ENCODE measurements at regions not wholly inside any gene's neighbourhood (a gene's known extent, or its start where the extent isn't known, plus 50 kb on each side); places are given as distances from the start of the nearest gene placed in this dataset.

DNA sequence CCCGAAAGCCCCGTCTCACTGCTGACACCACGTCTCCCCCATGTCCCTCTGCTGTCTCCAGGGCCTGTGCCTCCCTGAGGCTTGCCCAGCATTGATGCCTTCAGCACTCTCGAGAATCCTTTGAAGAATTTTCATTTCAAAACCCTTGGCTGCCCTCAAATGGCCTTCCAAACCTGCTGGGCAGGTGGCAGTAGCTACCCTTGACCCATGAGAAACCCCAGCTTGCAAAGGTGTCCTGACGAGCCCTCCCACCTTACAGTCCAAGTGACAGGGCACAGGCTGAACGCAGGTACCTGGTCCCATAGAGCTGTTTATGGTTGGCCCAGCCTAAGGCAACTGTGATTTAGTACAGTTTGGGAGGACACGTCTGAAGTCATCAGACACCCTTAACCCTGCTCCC, 97.2 kb upstream of the SPIN1 start:
- DNase-seq, result no peak
- no peaks in the 10 kb centered on the region for H3K79me2 ChIP-seq (ENCODE audit: control insufficient read depth, insufficient read depth, low read length, poor library complexity)
- H3K27ac ChIP-seq (ENCODE audit: low read depth, low read length), result no peak overlapping the region
- no peak overlapping the region for H2AFZ ChIP-seq (ENCODE audit: insufficient read depth, low read length, poor library complexity)
- no peak overlapping the region for H2AK5ac ChIP-seq (ENCODE audit: low read length)
- H3K79me1 ChIP-seq (ENCODE audit: low read length), result no peaks in the 10 kb centered on the region
- no peak overlapping the region for H3K18ac ChIP-seq (ENCODE audit: low read length)
- H4K91ac ChIP-seq (ENCODE audit: low read depth, low read length), result no peak overlapping the region
- H3K4me1 ChIP-seq (ENCODE audit: control insufficient read depth in 1 of 2, insufficient read depth in 2 of 2, low read length in 2 of 2), result no peaks in the 10 kb centered on the region
- no peak overlapping the region for H4K8ac ChIP-seq (ENCODE audit: low read depth, low read length)
- H3K9ac ChIP-seq (ENCODE audit: low read length), result no peak overlapping the region
- H3K14ac ChIP-seq (ENCODE audit: low read length), result no peak overlapping the region
- H4K12ac ChIP-seq (ENCODE audit: low read depth, low read length), result no peak overlapping the region
- H3K23ac ChIP-seq (ENCODE audit: low read length), result no peak overlapping the region
- no peak overlapping the region for H2BK12ac ChIP-seq (ENCODE audit: low read length)
- no peak overlapping the region for H2BK5ac ChIP-seq (ENCODE audit: low read depth, low read length, poor library complexity)
- H3K4me2 ChIP-seq (ENCODE audit: low read length), result no peak overlapping the region
- H3K36me3 ChIP-seq (ENCODE audit: control insufficient read depth in 1 of 2, insufficient read depth in 2 of 2, low read length in 2 of 2), result no peaks in the 10 kb centered on the region
- H2BK120ac ChIP-seq (ENCODE audit: insufficient read depth, low read length, poor library complexity), result no peak overlapping the region
- no peak overlapping the region for H3K4me3 ChIP-seq (ENCODE audit: low read depth, low read length)
- H3K27me3 ChIP-seq (ENCODE audit: insufficient read depth, low read length), result no peaks in the 10 kb centered on the region
- no peak overlapping the region for H3K4ac ChIP-seq (ENCODE audit: low read depth, low read length)
- H3K9me3 ChIP-seq (ENCODE audit: insufficient read depth, low read depth, low read length), result no peaks in the 10 kb centered on the region
- no CpG with 5 or more reads among the region's 7 CpGs for WGBS (ENCODE audit: extremely low coverage, insufficient coverage, insufficient read length)

- no peak overlapping the region for H3K14ac ChIP-seq (ENCODE audit: low read length)
- no peak overlapping the region for H3K4me2 ChIP-seq (ENCODE audit: low read length)
- no peak overlapping the region for H4K8ac ChIP-seq (ENCODE audit: low read depth, low read length)
- WGBS (ENCODE audit: extremely low coverage, insufficient coverage, insufficient read length), result no CpG with 5 or more reads among the region's 8 CpGs
- no peak overlapping the region for H2BK120ac ChIP-seq (ENCODE audit: insufficient read depth, low read length, poor library complexity)
- no peak overlapping the region for H2BK5ac ChIP-seq (ENCODE audit: low read depth, low read length, poor library complexity)
- no peaks in the 10 kb centered on the region for H3K36me3 ChIP-seq (ENCODE audit: control insufficient read depth in 1 of 2, insufficient read depth in 2 of 2, low read length in 2 of 2)
- no peak overlapping the region for H2AK5ac ChIP-seq (ENCODE audit: low read length)
- H3K27me3 ChIP-seq (ENCODE audit: insufficient read depth, low read length), result no peaks in the 10 kb centered on the region
- H2AFZ ChIP-seq (ENCODE audit: insufficient read depth, low read length, poor library complexity), result no peak overlapping the region
- no peak overlapping the region for H4K91ac ChIP-seq (ENCODE audit: low read depth, low read length)
- H2BK12ac ChIP-seq (ENCODE audit: low read length), result no peak overlapping the region
- H3K27ac ChIP-seq (ENCODE audit: low read depth, low read length), result no peak overlapping the region
- H3K79me2 ChIP-seq (ENCODE audit: control insufficient read depth, insufficient read depth, low read length, poor library complexity), result no peaks in the 10 kb centered on the region
- no peak for DNase-seq
- H3K23ac ChIP-seq (ENCODE audit: low read length), result no peak overlapping the region
- no peaks in the 10 kb centered on the region for H3K9me3 ChIP-seq (ENCODE audit: insufficient read depth, low read depth, low read length)
- no peaks in the 10 kb centered on the region for H3K79me1 ChIP-seq (ENCODE audit: low read length)
- no peaks in the 10 kb centered on the region for H3K4me1 ChIP-seq (ENCODE audit: control insufficient read depth in 1 of 2, insufficient read depth in 2 of 2, low read length in 2 of 2)
- H4K12ac ChIP-seq (ENCODE audit: low read depth, low read length), result no peak overlapping the region
- H3K9ac ChIP-seq (ENCODE audit: low read length), result no peak overlapping the region
- H3K18ac ChIP-seq (ENCODE audit: low read length), result no peak overlapping the region
- H3K4me3 ChIP-seq (ENCODE audit: low read depth, low read length), result no peak overlapping the region
- H3K4ac ChIP-seq (ENCODE audit: low read depth, low read length), result no peak overlapping the region
These were observed 98.7 kb upstream of the SPIN1 start for GRCh38 chr9:88289532-88289931.

DNA sequence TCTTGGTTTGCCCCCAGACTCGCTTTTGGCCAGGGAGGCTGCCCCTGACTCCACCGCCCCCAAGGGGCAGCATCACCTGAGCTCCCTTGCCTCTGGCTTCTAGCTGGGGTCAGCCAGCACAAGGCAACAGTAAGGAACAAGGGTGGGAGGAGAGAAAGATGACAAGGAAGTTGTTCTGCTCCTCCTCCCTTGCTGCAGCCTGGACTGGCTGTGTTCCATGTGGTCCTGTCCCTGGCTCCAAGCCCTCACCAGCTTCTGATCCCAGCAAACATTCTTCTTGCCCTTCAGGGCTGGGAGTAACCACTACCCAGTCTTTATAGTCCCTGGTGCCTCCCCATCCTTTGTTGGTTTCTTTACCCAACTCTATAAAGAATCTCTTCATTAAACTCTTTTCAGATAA, 100.3 kb upstream of the SPIN1 start:
- Histone ChIP-seq H2BK120ac (ENCODE audit: insufficient read depth, low read length, poor library complexity) (no peak overlapping the region), H3K23ac (ENCODE audit: low read length) (no peak overlapping the region), H3K4me3 (ENCODE audit: low read depth, low read length) (no peak overlapping the region), H4K8ac (ENCODE audit: low read depth, low read length) (peak overlapping the region; percentile 1), H2BK12ac (ENCODE audit: low read length) (no peak overlapping the region), H3K14ac (ENCODE audit: low read length) (peak overlapping the region; percentile 8), H3K27ac (ENCODE audit: low read depth, low read length) (no peak overlapping the region), H3K18ac (ENCODE audit: low read length) (no peak overlapping the region), H3K27me3 (ENCODE audit: insufficient read depth, low read length) (no peaks in the 10 kb centered on the region), H3K9ac (ENCODE audit: low read length) (no peak overlapping the region), H3K79me2 (ENCODE audit: control insufficient read depth, insufficient read depth, low read length, poor library complexity) (no peaks in the 10 kb centered on the region), H4K12ac (ENCODE audit: low read depth, low read length) (no peak overlapping the region), H2AK5ac (ENCODE audit: low read length) (no peak overlapping the region), H3K79me1 (ENCODE audit: low read length) (peaks cover under 1% of the 10 kb centered on the region), H2BK5ac (ENCODE audit: low read depth, low read length, poor library complexity) (no peak overlapping the region), H3K4me1 (ENCODE audit: control insufficient read depth in 1 of 2, insufficient read depth in 2 of 2, low read length in 2 of 2) (peaks cover 0 to under 1% of the 10 kb centered on the region in 2 experiments), H2AFZ (ENCODE audit: insufficient read depth, low read length, poor library complexity) (no peak overlapping the region), H3K4ac (ENCODE audit: low read depth, low read length) (no peak overlapping the region), H3K36me3 (ENCODE audit: control insufficient read depth in 1 of 2, insufficient read depth in 2 of 2, low read length in 2 of 2) (peaks cover 0 to 2% of the 10 kb centered on the region in 2 experiments), H3K4me2 (ENCODE audit: low read length) (no peak overlapping the region), H4K91ac (ENCODE audit: low read depth, low read length) (no peak overlapping the region), H3K9me3 (ENCODE audit: insufficient read depth, low read depth, low read length) (no peaks in the 10 kb centered on the region)
- WGBS (ENCODE audit: extremely low coverage, insufficient coverage, insufficient read length), result no CpG with 5 or more reads among the region's 2 CpGs
- DNase-seq, result no peak

- no peak for DNase-seq
- H3K23ac ChIP-seq (ENCODE audit: low read length), result no peak overlapping the region
- H3K18ac ChIP-seq (ENCODE audit: low read length), result peak overlapping the region; percentile 37
- peaks cover 15% of the 10 kb centered on the region for H3K79me1 ChIP-seq (ENCODE audit: low read length)
- peak overlapping the region; percentile 85 for H4K91ac ChIP-seq (ENCODE audit: low read depth, low read length)
- H3K4me2 ChIP-seq (ENCODE audit: low read length), result no peak overlapping the region
- peak overlapping the region; percentile 15 for H2AFZ ChIP-seq (ENCODE audit: insufficient read depth, low read length, poor library complexity)
- peak overlapping the region; percentile 22 for H2AK5ac ChIP-seq (ENCODE audit: low read length)
- no peaks in the 10 kb centered on the region for H3K79me2 ChIP-seq (ENCODE audit: control insufficient read depth, insufficient read depth, low read length, poor library complexity)
- H4K12ac ChIP-seq (ENCODE audit: low read depth, low read length), result peak overlapping the region; percentile 22
- no peaks in the 10 kb centered on the region for H3K9me3 ChIP-seq (ENCODE audit: insufficient read depth, low read depth, low read length)
- no peaks in the 10 kb centered on the region for H3K27me3 ChIP-seq (ENCODE audit: insufficient read depth, low read length)
- peak overlapping the region; percentile 46 for H3K14ac ChIP-seq (ENCODE audit: low read length)
- H3K9ac ChIP-seq (ENCODE audit: low read length), result no peak overlapping the region
- peak overlapping the region; percentile 25 for H2BK5ac ChIP-seq (ENCODE audit: low read depth, low read length, poor library complexity)
- H2BK120ac ChIP-seq (ENCODE audit: insufficient read depth, low read length, poor library complexity), result peak overlapping the region; percentile 44
- no peak overlapping the region for H3K4me3 ChIP-seq (ENCODE audit: low read depth, low read length)
- peak overlapping the region; percentile 93 for H2BK12ac ChIP-seq (ENCODE audit: low read length)
- H3K4ac ChIP-seq (ENCODE audit: low read depth, low read length), result peak overlapping the region; percentile 19
- peaks cover 4 to 10% of the 10 kb centered on the region in 2 experiments for H3K4me1 ChIP-seq (ENCODE audit: control insufficient read depth in 1 of 2, insufficient read depth in 2 of 2, low read length in 2 of 2)
- peak overlapping the region; percentile 30 for H3K27ac ChIP-seq (ENCODE audit: low read depth, low read length)
- no CpG with 5 or more reads among the region's 10 CpGs for WGBS (ENCODE audit: extremely low coverage, insufficient coverage, insufficient read length)
- peak overlapping the region; percentile 42 for H4K8ac ChIP-seq (ENCODE audit: low read depth, low read length)
- H3K36me3 ChIP-seq (ENCODE audit: control insufficient read depth in 1 of 2, insufficient read depth in 2 of 2, low read length in 2 of 2), result peaks cover 0 to 2% of the 10 kb centered on the region in 2 experiments
These were observed 107.3 kb upstream of the SPIN1 start for GRCh38 chr9:88280816-88281382.

All from trophoblast cell (in vitro differentiated cells and primary cell).